WTC11 (cell line): ENCODE measurements at regions not wholly inside any gene's neighbourhood (a gene's known extent, or its start where the extent isn't known, plus 50 kb on each side); places are given as distances from the start of the nearest gene placed in this dataset.

Experiments used
- TF ChIP-seq, protein P1 (sequence below): sonication (generic); formaldehyde crosslinking; conservative IDR thresholded peaks from 2 replicates; pipeline ENCODE4 v1.8.1; 2022; ENCODE audit warnings: mild to moderate bottlenecking, missing genetic modification reagents
- TF ChIP-seq, protein P2 (sequence below): fragments of 200-600 bp; IDR thresholded peaks from 2 replicates; pipeline ENCODE4 v1.8.0; 2022; ENCODE audit warnings: antibody characterized with exemption

DNA sequence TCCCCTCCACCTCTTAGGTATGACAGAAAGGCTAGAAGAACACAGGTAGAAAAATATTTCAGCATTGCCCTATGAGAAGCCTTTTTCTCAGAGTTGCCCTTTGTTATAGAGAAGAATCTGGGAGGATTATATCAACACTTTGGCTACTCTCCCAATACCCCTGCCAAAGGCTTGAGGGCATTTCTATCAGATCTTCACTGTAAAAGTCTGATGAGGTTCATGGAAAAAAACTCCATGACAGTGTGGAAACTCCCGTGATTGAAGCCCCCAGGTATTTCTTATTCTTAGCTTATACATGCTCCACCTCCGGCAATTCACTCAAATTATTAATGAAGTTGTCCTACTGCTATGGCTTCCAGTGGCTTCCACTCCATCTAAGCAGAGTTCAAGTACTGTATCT lies 753.6 kb downstream of the CENPC start:
- TF ChIP-seq, protein P1, sequence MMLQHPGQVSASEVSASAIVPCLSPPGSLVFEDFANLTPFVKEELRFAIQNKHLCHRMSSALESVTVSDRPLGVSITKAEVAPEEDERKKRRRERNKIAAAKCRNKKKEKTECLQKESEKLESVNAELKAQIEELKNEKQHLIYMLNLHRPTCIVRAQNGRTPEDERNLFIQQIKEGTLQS, result no peak
- TF ChIP-seq, protein P2, sequence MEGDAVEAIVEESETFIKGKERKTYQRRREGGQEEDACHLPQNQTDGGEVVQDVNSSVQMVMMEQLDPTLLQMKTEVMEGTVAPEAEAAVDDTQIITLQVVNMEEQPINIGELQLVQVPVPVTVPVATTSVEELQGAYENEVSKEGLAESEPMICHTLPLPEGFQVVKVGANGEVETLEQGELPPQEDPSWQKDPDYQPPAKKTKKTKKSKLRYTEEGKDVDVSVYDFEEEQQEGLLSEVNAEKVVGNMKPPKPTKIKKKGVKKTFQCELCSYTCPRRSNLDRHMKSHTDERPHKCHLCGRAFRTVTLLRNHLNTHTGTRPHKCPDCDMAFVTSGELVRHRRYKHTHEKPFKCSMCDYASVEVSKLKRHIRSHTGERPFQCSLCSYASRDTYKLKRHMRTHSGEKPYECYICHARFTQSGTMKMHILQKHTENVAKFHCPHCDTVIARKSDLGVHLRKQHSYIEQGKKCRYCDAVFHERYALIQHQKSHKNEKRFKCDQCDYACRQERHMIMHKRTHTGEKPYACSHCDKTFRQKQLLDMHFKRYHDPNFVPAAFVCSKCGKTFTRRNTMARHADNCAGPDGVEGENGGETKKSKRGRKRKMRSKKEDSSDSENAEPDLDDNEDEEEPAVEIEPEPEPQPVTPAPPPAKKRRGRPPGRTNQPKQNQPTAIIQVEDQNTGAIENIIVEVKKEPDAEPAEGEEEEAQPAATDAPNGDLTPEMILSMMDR, result no peak
